Peyer's patch (tissue), 4 donors: ENCODE measurements at regions not wholly inside any gene's neighbourhood (a gene's known extent, or its start where the extent isn't known, plus 50 kb on each side); places are given as distances from the start of the nearest gene placed in this dataset.

Experiments used
- CTCF ChIP-seq, 6 experiments: fragments of 450-650 bp in 4 of 6; fragments of 200-600 bp in 2 of 6; sonication (generic) in 1 of 6; IDR thresholded peaks; one replicate each; pipeline ENCODE4 v1.5.1; 2017 to 2019; ENCODE audit warnings: antibody characterized with exemption in 6 of 6, mild to moderate bottlenecking in 3 of 6, moderate library complexity in 1 of 6
- POLR2A ChIP-seq, 2 donors: fragments of 450-650 bp; IDR thresholded peaks; one replicate each; pipeline ENCODE4 v1.5.1; 2017; ENCODE audit warnings: antibody characterized with exemption in 2 of 2, mild to moderate bottlenecking in 2 of 2, moderate library complexity in 2 of 2

- TF ChIP-seq CTCF (IDR thresholded peaks at IDR 0.05) (no peak), POLR2A (IDR thresholded peaks at IDR 0.05) (no peak)
Observed at GRCh38 chr15:47506329-47507100, 210.8 kb upstream of the SEMA6D start.
